Fibroblast of villous mesenchyme (primary cell): ENCODE measurements at regions not wholly inside any gene's neighbourhood (a gene's known extent, or its start where the extent isn't known, plus 50 kb on each side); places are given as distances from the start of the nearest gene placed in this dataset.
A peak's percentile ranks its signal among the peaks of the same experiment; 100 is the strongest.

Experiments
- DNase-seq: peaks from one replicate; pipeline ENCODE4 v3.0.0-alpha.2; 2010; ENCODE audit warnings: low read depth
- H3K4me3 ChIP-seq: 2 replicates; pipeline ENCODE4 v1.5.1; 2011; ENCODE audit warnings: low read depth, mild to moderate bottlenecking, low read length
- CTCF ChIP-seq: IDR thresholded peaks from 2 replicates; pipeline ENCODE4 v1.5.1; 2012; ENCODE audit warnings: low read depth, mild to moderate bottlenecking, low read length; ENCODE audit not compliant: insufficient read depth

GRCh38 chr18:63043516-63043915, 276.1 kb downstream of the BCL2 start:
- no peak overlapping the region for H3K4me3 ChIP-seq
- TF ChIP-seq CTCF, result no peak
- DNase-seq, result peak; percentile 16

DNA sequence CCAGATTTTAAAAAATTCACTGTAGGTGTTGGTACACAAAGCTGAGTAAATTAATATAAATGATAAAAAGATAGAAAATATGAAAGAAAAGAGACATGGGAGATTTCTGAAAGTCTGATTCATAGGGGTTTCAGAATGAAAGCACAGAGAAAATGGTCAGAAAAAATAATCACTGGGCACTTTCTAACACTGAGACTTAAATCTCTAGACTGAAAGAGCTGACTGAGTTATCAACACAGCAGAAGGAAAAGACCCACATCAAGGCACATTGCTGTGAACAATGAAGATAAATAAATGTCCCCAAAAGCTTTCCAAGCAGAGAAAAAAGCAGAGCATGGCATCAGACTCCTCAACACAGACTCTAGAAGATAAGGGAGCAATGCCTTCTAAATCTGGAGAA, 277.2 kb downstream of the BCL2 start:
- no peak for TF ChIP-seq CTCF
- H3K4me3 ChIP-seq, result no peak overlapping the region
- DNase-seq, result no peak

DNA sequence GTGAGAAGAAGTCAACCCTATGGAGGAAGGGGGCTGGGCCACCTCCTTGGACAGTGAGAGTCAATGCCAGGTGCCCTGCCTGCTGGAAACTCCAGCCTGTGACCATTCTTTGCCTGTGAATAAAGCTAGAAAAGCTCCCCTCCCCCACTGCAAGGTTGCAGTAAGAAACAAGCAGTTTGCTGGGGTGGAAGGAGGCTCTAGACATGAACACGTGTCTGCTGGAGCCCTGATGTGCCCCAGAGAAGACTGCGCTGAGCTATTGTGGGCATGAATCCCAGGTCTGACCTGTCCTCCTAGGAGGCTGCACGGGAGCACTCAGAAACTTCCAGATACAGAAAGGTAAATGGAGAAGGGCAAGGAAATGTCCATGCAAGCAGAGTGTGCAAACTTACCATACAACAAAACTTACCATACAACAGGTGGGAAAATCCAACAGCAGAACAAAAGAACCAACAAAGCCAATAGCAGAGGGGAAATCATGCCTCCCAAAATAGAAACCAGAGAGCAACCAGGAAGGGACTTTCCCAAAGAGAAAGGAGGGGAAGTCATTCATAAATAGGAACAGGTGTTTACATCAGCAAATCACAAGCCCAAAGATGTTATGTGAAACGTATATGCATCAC, 278.7 kb downstream of the BCL2 start:
- no peak for TF ChIP-seq CTCF
- H3K4me3 ChIP-seq, result no peak overlapping the region
- DNase-seq, result no peak

GRCh38 chr18:63037491-63037890, 282.1 kb downstream of the BCL2 start:
- no peak for DNase-seq

DNA sequence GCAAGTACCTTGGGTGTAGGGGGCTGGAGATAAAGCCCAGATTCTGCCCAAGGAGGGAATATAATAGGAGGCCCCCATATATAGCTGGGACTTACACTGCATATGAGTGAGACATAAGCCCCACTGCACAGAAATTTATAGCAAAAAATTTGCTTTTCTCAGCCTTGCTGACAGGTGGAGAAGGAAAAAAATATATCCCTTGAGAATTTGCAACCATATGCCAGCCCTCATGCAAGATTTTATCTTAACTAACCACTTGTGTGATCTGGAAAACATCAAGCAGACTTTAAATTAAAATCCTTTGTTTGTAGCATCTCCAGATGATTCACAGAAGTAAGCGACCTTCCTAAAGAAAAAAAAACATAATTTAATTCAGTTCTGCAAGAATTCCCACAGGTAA, 288.2 kb downstream of the BCL2 start:
- no peak for TF ChIP-seq CTCF
- H3K4me3 ChIP-seq, result no peak overlapping the region
- no peak for DNase-seq

More at GRCh38 chr18:63037491-63037890, 282.1 kb downstream of the BCL2 start:
- no peak for TF ChIP-seq CTCF
- H3K4me3 ChIP-seq, result no peak overlapping the region
